Activated CD4-positive, alpha-beta T cell treated with anti-CD3 and anti-CD28 coated beads for 36 hours (primary cell): ENCODE measurements at regions not wholly inside any gene's neighbourhood (a gene's known extent, or its start where the extent isn't known, plus 50 kb on each side); places are given as distances from the start of the nearest gene placed in this dataset.

Experiments used
- ATAC-seq: fragments of 200-7000 bp; cut with Tn5 transposase; one replicate; pipeline ENCODE4 v1.10.0; 2021; ENCODE audit warnings: mild to moderate bottlenecking, moderate library complexity
- CTCF ChIA-PET: fragments of 350-600 bp; sonication (Branson Sonifier 250); formaldehyde crosslinking; loops from one replicate; lab custom pipeline; 2021; ENCODE audit warnings: antibody characterized with exemption; lab: Charles Lee
- POLR2A ChIA-PET: fragments of 350-600 bp; sonication (Branson Sonifier 250); formaldehyde crosslinking; loops from one replicate; lab custom pipeline; 2021; ENCODE audit warnings: antibody characterized with exemption, inconsistent platforms; lab: Charles Lee
- DNase-seq: peaks from one replicate; pipeline ENCODE4 v3.0.0-alpha.2; 2020
- H3K27ac Mint-ChIP-seq: one replicate; pipeline ENCODE4 v1.8.0; 2021; ENCODE audit warnings: mixed read lengths
- H3K27me3 Mint-ChIP-seq: one replicate; pipeline ENCODE4 v1.8.0; 2021; ENCODE audit warnings: mixed read lengths
- H3K36me3 Mint-ChIP-seq: one replicate; pipeline ENCODE4 v1.8.0; 2021; ENCODE audit warnings: low read depth, mixed read lengths
- H3K4me1 Mint-ChIP-seq: one replicate; pipeline ENCODE4 v1.8.0; 2021; ENCODE audit warnings: mixed read lengths
- H3K4me3 Mint-ChIP-seq: one replicate; pipeline ENCODE4 v1.8.0; 2021; ENCODE audit warnings: mild to moderate bottlenecking, moderate library complexity, mixed read lengths
- H3K9me3 Mint-ChIP-seq: one replicate; pipeline ENCODE4 v1.8.0; 2021; ENCODE audit warnings: low read depth, mixed read lengths
- intact Hi-C, 2 experiments: fragments of 100-400 bp; cut with DNase I in 1 of 2; cut with micrococcal nuclease in 1 of 2; formaldehyde crosslinking; loops; one replicate each; pipeline versions ENCODE4 v1.14.2 to v1.15.1; 2022 to 2024; cut with DNase I, micrococcal nuclease

GRCh38 chr2:145652571-145653545 is 1132.9 kb upstream of the ZEB2 start:
- no peaks in the 10 kb centered on the region for H3K36me3 Mint-ChIP-seq
- no peaks in the 10 kb centered on the region for H3K9me3 Mint-ChIP-seq
- ATAC-seq (no peak), DNase-seq (no peak)
- H3K27ac Mint-ChIP-seq, result no peak overlapping the region
- intact Hi-C loops, result no loop called here
- no peak overlapping the region for H3K4me3 Mint-ChIP-seq
- no peaks in the 10 kb centered on the region for H3K27me3 Mint-ChIP-seq
- ChIA-PET POLR2A (no interaction called here), CTCF (interaction anchor here (0.6 to 1.1 kb wide), 2 partner anchors 9 to 14 kb away, joined by 3 read pairs; no protein-coding TSS in a partner anchor)
- no peaks in the 10 kb centered on the region for H3K4me1 Mint-ChIP-seq

GRCh38 chr2:145652036-145652435 is 1132.1 kb upstream of the ZEB2 start:
- no peak for DNase-seq
- ATAC-seq, result no peak
- H3K36me3 Mint-ChIP-seq, result no peaks in the 10 kb centered on the region
- no peak overlapping the region for H3K27ac Mint-ChIP-seq
- H3K4me3 Mint-ChIP-seq, result no peak overlapping the region
- H3K27me3 Mint-ChIP-seq, result no peaks in the 10 kb centered on the region
- ChIA-PET CTCF (interaction anchor here (0.6 to 1.1 kb wide), 2 partner anchors 8 to 59 kb away, joined by 3 read pairs; no protein-coding TSS in a partner anchor), POLR2A (no interaction called here)
- intact Hi-C loops, result no loop called here
- H3K4me1 Mint-ChIP-seq, result no peaks in the 10 kb centered on the region
- no peaks in the 10 kb centered on the region for H3K9me3 Mint-ChIP-seq

- Mint-ChIP-seq H3K27me3 (no peaks in the 10 kb centered on the region), H3K27ac (no peak overlapping the region), H3K4me1 (no peaks in the 10 kb centered on the region), H3K4me3 (no peak overlapping the region), H3K36me3 (no peaks in the 10 kb centered on the region), H3K9me3 (no peaks in the 10 kb centered on the region)
- intact Hi-C loops, result no loop called here
- ChIA-PET CTCF (no interaction called here), POLR2A (no interaction called here)
- ATAC-seq, result no peak
- DNase-seq, result no peak
Measured at GRCh38 chr2:145650226-145650625, 1130.3 kb upstream of the ZEB2 start.

GRCh38 chr2:145649061-145649460 is 1129.1 kb upstream of the ZEB2 start:
- intact Hi-C loops, result no loop called here
- ChIA-PET CTCF (interaction anchor here (0.8 kb wide), 1 partner anchor 25 kb away, joined by 3 read pairs; no protein-coding TSS in a partner anchor), POLR2A (no interaction called here)
- H3K27ac Mint-ChIP-seq, result no peak overlapping the region
- no peak for ATAC-seq
- no peaks in the 10 kb centered on the region for H3K9me3 Mint-ChIP-seq
- H3K27me3 Mint-ChIP-seq, result no peaks in the 10 kb centered on the region
- H3K4me1 Mint-ChIP-seq, result no peaks in the 10 kb centered on the region
- no peak for DNase-seq
- H3K36me3 Mint-ChIP-seq, result no peaks in the 10 kb centered on the region
- H3K4me3 Mint-ChIP-seq, result no peak overlapping the region

GRCh38 chr2:145644820-145645302 is 1124.9 kb upstream of the ZEB2 start:
- ATAC-seq (no peak), DNase-seq (no peak)
- H3K9me3 Mint-ChIP-seq, result no peaks in the 10 kb centered on the region
- no peaks in the 10 kb centered on the region for H3K36me3 Mint-ChIP-seq
- H3K27me3 Mint-ChIP-seq, result no peaks in the 10 kb centered on the region
- intact Hi-C loops, result no loop called here
- POLR2A ChIA-PET, result no interaction called here
- CTCF ChIA-PET, result no interaction called here
- H3K4me1 Mint-ChIP-seq, result no peaks in the 10 kb centered on the region
- H3K4me3 Mint-ChIP-seq, result no peak overlapping the region
- H3K27ac Mint-ChIP-seq, result no peak overlapping the region

GRCh38 chr2:145638675-145639074 is 1118.8 kb upstream of the ZEB2 start:
- Mint-ChIP-seq H3K27me3 (no peaks in the 10 kb centered on the region), H3K9me3 (no peaks in the 10 kb centered on the region), H3K4me3 (no peak overlapping the region), H3K36me3 (no peaks in the 10 kb centered on the region), H3K4me1 (no peaks in the 10 kb centered on the region), H3K27ac (no peak overlapping the region)
- CTCF ChIA-PET, result no interaction called here
- ATAC-seq (no peak), DNase-seq (no peak)
- POLR2A ChIA-PET, result no interaction called here
- intact Hi-C loops, result no loop called here

GRCh38 chr2:145635706-145636427 is 1115.9 kb upstream of the ZEB2 start:
- no peaks in the 10 kb centered on the region for H3K9me3 Mint-ChIP-seq
- no peaks in the 10 kb centered on the region for H3K27me3 Mint-ChIP-seq
- H3K36me3 Mint-ChIP-seq, result no peaks in the 10 kb centered on the region
- DNase-seq, result no peak
- H3K27ac Mint-ChIP-seq, result no peak overlapping the region
- intact Hi-C loops, result no loop called here
- ATAC-seq, result no peak
- H3K4me1 Mint-ChIP-seq, result no peaks in the 10 kb centered on the region
- CTCF ChIA-PET, result no interaction called here
- H3K4me3 Mint-ChIP-seq, result no peak overlapping the region
- POLR2A ChIA-PET, result no interaction called here

GRCh38 chr2:145631561-145631960 is 1111.6 kb upstream of the ZEB2 start:
- ATAC-seq (no peak), DNase-seq (no peak)
- Mint-ChIP-seq H3K36me3 (no peaks in the 10 kb centered on the region), H3K4me1 (no peaks in the 10 kb centered on the region), H3K27ac (no peak overlapping the region), H3K9me3 (no peaks in the 10 kb centered on the region), H3K27me3 (no peaks in the 10 kb centered on the region), H3K4me3 (no peak overlapping the region)
- POLR2A ChIA-PET, result no interaction called here
- intact Hi-C loops, result no loop called here
- CTCF ChIA-PET, result no interaction called here

GRCh38 chr2:145626301-145626700 is 1106.4 kb upstream of the ZEB2 start:
- ChIA-PET CTCF (no interaction called here), POLR2A (no interaction called here)
- no peaks in the 10 kb centered on the region for H3K4me1 Mint-ChIP-seq
- no peak overlapping the region for H3K27ac Mint-ChIP-seq
- no peaks in the 10 kb centered on the region for H3K36me3 Mint-ChIP-seq
- ATAC-seq, result no peak
- H3K4me3 Mint-ChIP-seq, result no peak overlapping the region
- DNase-seq, result no peak
- intact Hi-C loops, result no loop called here
- H3K9me3 Mint-ChIP-seq, result no peaks in the 10 kb centered on the region
- H3K27me3 Mint-ChIP-seq, result no peaks in the 10 kb centered on the region

- H3K36me3 Mint-ChIP-seq, result no peaks in the 10 kb centered on the region
- no peaks in the 10 kb centered on the region for H3K9me3 Mint-ChIP-seq
- H3K27me3 Mint-ChIP-seq, result no peaks in the 10 kb centered on the region
- ATAC-seq, result no peak
- no peaks in the 10 kb centered on the region for H3K4me1 Mint-ChIP-seq
- ChIA-PET POLR2A (no interaction called here), CTCF (no interaction called here)
- no peak overlapping the region for H3K27ac Mint-ChIP-seq
- DNase-seq, result no peak
- no peak overlapping the region for H3K4me3 Mint-ChIP-seq
- intact Hi-C loops, result no loop called here
Measured at GRCh38 chr2:145625111-145625510, 1105.2 kb upstream of the ZEB2 start.

GRCh38 chr2:145623136-145623535 is 1103.2 kb upstream of the ZEB2 start:
- CTCF ChIA-PET, result interaction anchor here (0.5 to 0.7 kb wide), 2 partner anchors 117 to 138 kb away, joined by 3 read pairs; no protein-coding TSS in a partner anchor
- intact Hi-C loops, result no loop called here
- Mint-ChIP-seq H3K27ac (no peak overlapping the region), H3K36me3 (no peaks in the 10 kb centered on the region), H3K27me3 (no peaks in the 10 kb centered on the region), H3K4me3 (no peak overlapping the region), H3K4me1 (no peaks in the 10 kb centered on the region), H3K9me3 (no peaks in the 10 kb centered on the region)
- DNase-seq (no peak), ATAC-seq (no peak)
- POLR2A ChIA-PET, result no interaction called here
